ENCODE measurements at regions not wholly inside any gene's neighbourhood (a gene's known extent, or its start where the extent isn't known, plus 50 kb on each side); places are given as distances from the start of the nearest gene placed in this dataset.
"Not testable (repeated sequence)": the region's sequence is repeated elsewhere in the genome, so short reads cannot be mapped to it uniquely, and the experiment has no call there.

DNA sequence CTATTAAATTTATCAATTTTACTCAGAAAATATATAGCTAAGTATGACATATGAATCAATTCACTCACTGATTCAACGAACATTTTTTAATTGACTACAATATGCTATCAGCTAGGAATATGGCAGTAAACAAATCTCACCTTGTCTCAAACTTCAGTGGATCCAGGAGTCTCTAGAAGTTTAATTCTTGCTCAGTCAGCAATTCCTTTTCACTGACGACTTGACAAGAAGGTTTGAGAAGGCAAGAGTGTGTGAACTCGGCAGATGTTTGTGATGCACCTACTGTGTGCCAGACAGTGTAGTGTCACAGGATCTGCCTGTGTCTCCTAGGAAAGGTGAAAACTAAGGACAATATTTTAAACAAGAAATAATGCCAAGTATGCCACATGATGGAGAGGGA is 4175.7 kb upstream of the OR11H1 start:
- not testable (repeated sequence) for DNase-seq (ENCODE audit: low spot score)

DNA sequence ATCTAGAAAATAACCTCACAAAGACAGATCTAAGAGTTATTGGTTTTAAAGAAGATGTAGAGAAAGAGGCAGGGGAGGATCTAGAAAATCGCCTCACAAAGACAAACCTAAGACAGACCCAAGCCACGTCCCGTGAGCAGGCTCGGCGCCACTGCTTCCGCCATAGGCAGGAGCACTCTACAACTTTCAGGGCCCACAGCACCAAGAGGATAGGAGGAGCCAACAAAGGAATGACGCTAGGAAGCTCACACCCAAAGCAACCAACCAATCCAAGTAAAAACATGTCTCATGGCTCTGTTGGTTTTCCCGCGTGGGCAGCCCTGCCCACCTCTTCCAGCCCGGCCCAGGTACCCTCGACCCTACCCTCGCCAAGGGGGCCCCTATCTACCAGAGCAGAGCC is 4167.4 kb upstream of the OR11H1 start:
- DNase-seq (ENCODE audit: low spot score), result peak; percentile 1

DNA sequence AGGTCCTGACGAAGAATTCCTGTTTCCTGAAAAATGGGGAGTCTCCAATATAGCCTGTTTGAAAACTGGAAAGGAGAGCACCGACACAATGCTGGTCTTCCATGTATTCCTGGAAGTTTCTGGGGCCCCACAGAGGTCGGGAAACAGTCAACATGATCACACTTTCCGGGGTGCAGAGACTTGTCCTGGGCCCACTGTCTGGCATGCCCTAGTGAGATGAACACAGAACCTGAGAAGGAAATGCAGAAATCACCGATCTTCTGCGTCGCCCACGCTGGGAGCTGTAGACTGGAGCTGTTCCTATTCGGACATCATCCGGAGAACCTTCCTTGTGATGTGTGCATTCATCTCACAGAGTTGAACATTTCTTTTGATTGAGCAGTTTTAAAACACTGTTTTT is 4166.5 kb upstream of the OR11H1 start:
- not testable (repeated sequence) for DNase-seq (ENCODE audit: low spot score)

DNA sequence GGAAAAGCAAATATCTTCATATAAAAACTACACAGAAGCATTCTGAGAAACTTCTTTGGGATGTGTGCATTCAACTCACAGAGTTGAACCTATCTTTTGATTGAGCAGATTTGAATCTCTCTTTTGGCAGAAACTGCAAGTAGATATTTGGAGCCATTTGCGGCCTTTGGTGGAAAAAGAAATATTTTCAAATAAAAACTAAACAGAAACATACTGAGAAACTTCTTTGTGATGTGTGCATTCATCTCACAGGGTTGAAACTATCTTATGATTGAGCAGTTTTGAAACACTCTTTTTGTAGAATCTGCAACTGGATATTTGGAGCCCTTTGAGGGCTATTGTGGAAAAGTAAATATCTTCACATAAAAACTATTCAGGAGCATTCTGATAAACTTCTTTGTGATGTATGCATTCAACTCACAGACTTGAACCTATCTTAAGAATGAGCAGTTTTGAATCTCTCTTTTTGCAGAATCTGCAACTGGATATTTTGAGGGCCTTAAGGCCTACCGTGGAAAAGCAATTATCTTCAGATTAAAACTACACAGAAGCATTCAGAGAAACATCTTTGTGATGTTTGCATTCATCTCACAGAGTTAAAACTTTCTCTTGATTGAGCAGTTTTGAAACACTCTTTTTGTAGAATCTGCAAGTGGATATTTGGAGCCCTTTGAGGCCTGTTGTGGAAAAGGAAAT is 4158.2 kb upstream of the OR11H1 start:
- DNase-seq (ENCODE audit: low spot score), result not testable (repeated sequence)

DNA sequence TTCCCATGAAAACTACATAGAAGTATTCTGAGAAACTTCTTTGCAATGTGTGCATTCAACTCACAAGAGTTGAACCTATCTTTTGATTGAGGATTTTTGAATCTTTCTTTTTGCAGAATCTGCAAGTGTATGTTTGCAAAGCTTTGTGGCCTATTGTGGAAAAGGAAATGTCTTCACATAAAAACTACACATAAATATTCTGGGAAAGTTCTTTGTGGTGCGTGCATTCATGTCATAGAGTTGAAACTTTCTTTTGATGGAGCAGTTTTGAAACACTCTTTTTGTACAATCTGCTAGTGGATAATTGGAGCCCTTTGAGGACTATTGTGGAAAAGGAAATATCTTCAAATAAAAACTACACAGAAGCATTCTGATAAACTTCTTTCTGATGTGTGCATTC is 4157.7 kb upstream of the OR11H1 start:
- DNase-seq (ENCODE audit: low spot score), result not testable (repeated sequence)

Data from SW480 (cell line).